HG02970 (cell line): ENCODE measurements at regions not wholly inside any gene's neighbourhood (a gene's known extent, or its start where the extent isn't known, plus 50 kb on each side); places are given as distances from the start of the nearest gene placed in this dataset.
"Not testable (repeated sequence)": the region's sequence is repeated elsewhere in the genome, so short reads cannot be mapped to it uniquely, and the experiment has no call there.

Experiments used
- ATAC-seq: cut with Tn5 transposase; IDR thresholded peaks from one replicate; pipeline ENCODE4 v1.9.1; 2021; ENCODE audit warnings: mild to moderate bottlenecking, moderate library complexity, moderate number of reproducible peaks; ENCODE audit not compliant: unreplicated experiment, low FRiP score

GRCh38 chr3:22819209-22819608 lies 383.9 kb upstream of the UBE2E2 start:
- ATAC-seq, result no peak

- no peak for ATAC-seq
Measured at GRCh38 chr3:22835041-22835440, 368.1 kb upstream of the UBE2E2 start.

DNA sequence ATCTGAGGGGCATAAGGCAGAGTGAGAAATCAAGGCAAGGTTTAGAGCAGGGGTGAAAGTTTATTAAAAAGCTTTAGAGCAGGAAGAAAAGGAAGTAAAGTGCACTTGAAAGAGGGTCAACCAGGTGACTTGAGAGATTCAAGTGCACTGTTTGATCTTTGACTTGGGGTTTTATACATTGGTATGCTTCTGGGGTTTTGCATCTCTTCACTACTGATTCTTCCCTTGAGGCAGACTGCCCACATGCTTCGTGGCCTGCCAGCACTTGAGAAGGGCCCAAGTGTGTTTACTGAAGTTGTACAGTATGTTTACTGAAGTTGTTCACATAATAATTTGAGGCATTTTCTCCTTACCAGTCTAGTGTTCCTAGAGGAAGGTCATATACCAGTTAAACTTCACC lies 367.0 kb upstream of the UBE2E2 start:
- no peak for ATAC-seq

- ATAC-seq, result no peak
Measured at GRCh38 chr3:22843854-22844253, 359.3 kb upstream of the UBE2E2 start.

DNA sequence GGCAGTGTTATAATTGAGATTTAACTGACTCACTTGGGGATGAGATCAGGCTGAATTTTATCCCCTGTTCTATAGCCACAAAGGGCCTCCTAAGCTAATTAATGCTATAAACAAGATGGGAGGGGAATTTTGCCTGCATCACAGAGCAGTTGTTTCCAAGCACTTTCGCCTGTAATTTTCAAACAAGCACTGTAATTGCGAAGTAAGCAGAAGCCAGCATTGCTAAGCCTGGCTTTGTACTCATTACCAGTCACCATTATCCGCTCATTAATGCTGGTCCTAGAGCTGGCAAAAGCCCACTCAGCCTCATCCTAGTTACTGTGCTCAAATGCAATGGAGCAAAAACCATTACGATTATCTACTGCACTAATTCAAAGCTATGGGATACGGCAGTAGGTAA lies 356.6 kb upstream of the UBE2E2 start:
- ATAC-seq, result no peak

DNA sequence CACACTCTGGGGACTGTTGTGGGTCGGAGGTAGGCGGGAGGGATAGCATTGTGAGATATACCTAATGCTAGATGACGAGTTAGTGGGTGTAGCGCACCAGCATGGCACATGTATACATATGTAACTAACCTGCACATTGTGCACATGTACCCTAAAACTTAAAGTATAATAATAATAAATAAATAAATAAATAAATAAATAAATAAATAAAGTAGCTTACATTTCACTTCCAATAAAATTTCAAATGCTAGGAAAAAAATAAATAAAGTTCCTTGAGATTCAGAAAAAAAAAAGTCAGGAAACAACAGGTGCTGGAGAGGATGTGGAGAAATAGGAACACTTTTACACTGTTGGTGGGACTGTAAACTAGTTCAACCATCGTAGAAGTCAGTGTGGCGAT lies 353.5 kb upstream of the UBE2E2 start:
- ATAC-seq, result not testable (repeated sequence)

DNA sequence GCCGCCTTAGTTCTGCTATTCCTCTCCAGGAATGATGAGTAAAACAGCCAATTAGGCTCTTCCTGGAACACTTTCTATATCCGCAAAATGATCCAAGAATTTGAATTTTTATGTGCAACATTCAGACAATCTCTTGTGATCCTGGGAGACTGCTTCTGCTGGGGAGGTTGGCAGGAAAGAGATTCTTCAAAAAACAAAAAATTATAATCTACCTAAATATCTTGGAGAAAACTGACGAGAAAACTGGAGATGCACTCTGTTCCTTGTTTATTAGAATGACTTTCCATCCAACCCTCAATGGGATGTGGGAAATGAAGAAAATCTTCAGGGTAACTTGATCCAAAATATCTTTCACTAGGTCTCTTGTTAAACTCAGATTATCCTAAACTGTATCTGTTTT lies 346.3 kb upstream of the UBE2E2 start:
- no peak for ATAC-seq

- no peak for ATAC-seq
Measured at GRCh38 chr3:22858486-22858885, 344.6 kb upstream of the UBE2E2 start.

GRCh38 chr3:22859618-22860017 lies 343.5 kb upstream of the UBE2E2 start:
- ATAC-seq, result no peak

DNA sequence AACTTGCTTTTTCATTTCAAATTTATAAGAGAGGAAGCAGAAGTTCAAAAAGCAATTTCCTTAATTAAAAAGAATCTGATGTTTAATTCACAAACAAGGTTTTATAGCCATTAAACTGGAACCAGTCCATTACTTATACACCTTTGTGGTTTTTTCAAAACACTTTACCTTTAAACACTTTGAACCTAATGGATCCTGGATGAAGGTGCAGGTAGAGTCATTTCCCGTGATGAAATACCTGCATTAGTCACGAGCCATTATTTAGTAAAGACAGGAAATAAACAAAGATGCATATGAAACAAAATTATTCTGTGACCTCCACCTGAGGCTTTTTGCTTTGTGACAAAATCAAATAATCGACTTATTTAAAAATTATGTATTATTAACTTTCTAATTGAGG lies 341.7 kb upstream of the UBE2E2 start:
- ATAC-seq, result no peak

DNA sequence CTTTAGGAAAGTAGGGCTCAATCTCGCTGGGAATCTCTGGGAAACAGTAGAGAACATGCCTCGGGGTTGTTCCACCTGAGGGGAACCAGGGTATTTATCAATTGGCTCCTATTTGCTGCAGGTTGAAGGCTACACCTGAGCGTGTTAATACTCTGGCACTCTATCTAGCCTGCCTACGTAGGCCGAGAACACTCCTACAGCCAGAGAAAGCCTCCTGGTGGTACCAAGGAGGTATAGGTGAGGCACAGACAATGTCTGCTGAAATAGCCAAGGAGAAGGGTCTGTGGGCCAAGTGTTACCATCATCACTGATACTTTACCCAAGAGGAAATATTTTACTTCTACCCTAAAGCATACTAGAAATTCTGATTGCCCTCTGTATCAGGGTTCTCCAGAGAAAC lies 341.0 kb upstream of the UBE2E2 start:
- ATAC-seq, result no peak

- ATAC-seq, result not testable (repeated sequence)
Measured at GRCh38 chr3:22882834-22883233, 320.3 kb upstream of the UBE2E2 start.

DNA sequence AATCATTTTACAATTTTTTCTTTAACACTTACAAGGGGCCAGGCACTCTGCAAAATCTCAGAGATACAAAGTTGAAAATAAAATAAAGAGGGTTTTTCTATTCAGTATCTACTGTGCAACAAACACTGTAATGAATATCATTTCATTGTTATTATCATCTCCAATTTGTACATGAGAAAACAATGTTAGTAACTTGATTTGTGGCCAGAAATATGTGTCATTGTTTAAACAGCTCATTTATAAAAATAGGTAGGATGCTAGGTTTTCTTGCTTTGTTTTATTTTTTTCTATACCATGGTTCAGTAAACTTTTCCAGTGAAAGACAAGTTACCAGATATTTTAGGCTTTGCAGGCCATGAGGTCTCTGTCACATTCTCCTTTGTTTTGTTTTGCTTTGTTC lies 318.1 kb upstream of the UBE2E2 start:
- no peak for ATAC-seq

- no peak for ATAC-seq
Measured at GRCh38 chr3:22885574-22886341, 317.4 kb upstream of the UBE2E2 start.

DNA sequence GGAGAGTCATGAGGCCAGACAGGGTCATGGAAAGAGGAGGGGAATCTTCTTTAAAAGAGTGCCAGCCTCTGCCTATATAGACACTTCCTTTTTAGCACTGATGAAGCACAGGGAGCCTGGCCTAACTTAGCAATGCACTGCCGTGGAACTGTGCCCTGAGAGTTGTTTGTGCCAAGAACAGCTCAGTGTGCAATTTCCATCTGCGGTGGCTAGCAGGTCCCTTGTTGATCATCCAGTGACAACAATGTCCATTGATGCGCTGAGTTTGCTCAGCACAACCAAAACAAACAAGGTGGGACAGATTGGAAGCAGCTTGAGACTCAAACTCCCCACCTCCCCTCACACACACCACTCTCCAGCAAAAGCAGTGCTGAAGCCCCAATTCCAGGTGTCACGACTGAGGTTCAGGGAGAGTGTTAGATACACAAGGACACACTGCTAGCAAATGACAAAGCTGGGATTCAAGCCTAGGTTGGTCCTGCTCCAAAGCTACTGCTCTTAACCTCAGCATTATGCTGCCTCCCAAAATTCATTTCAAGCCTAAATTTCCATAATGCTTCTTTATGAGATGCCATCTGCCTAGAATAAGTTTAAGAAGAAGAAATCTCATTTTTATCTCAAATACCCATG lies 316.6 kb upstream of the UBE2E2 start:
- ATAC-seq, result no peak

DNA sequence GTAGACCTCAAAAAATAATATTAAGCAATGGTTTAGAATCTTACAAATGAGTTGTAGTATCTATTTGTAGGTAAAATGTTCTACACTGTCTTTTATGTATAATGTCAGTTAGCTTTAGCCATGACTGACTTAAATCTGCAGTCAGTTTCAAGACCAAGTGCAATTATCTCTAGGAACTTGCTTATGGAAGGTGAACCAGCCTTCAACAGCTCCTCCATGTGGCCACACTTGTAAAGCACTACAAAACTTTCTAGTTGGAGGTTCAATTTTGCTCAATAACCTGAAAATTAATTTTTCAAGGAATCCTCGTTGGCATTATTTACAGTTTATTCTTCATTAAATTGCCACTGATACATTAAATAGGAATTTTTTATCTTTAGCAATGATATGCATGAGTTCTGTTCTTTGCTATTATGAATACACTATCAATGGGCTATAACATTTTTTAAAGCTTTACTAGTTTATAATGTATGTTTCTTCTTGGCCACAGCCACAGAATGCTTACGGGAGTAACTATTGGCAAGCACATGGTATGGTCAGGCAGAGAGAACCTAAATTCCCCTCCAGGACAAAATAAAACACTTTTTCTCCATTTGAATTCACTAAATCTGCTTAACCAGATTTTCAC lies 315.3 kb upstream of the UBE2E2 start:
- no peak for ATAC-seq

DNA sequence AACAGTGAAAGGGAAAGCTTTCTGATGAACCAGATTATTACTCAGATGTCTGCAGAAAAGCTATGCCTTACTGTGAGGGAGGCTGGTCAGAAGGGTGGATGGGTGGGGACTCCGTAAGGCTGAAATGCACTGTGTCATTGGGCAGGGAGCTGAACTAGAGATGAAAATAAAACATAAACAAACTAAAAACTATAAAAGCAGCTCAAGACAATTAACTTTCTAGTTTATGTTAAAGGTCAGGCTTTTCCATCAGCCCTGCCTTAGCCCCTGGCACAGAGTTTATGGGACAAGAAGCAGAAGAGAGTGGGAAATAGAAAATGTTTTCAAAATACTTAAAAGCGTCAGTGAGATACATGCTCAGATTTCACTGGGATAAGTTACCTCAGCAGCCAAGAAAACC lies 310.0 kb upstream of the UBE2E2 start:
- ATAC-seq, result no peak

DNA sequence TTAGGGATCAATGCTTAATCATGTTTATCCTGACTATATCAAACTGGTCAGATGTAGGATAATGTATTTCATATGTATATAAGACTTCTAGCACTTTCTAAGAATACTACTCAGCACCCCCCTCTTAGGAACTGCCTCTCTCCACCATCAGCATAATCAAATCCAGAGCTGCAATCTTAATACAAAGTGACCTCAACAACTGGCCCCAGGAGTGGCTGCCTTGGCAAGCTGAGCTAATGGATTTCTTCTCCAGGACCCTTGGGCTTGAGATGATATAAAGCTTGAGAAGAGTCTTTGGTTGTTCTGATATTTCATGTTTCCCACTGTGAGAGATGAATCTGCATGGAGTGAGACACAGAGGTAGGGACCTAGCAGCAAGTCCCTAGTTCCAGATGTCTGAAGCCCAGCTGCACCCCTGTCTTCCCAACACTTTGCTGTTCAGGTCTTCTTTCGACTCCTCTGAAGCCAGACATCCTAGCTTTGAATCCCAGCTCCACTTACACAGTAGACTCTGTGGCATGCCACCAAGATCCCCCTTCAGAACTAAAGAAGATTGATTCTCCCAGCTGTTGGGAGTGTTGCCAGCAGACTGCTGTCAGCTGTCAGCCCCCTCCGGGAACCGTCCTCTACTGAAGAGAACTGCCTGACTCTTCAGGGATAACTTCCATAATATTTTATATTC lies 309.3 kb upstream of the UBE2E2 start:
- no peak for ATAC-seq

DNA sequence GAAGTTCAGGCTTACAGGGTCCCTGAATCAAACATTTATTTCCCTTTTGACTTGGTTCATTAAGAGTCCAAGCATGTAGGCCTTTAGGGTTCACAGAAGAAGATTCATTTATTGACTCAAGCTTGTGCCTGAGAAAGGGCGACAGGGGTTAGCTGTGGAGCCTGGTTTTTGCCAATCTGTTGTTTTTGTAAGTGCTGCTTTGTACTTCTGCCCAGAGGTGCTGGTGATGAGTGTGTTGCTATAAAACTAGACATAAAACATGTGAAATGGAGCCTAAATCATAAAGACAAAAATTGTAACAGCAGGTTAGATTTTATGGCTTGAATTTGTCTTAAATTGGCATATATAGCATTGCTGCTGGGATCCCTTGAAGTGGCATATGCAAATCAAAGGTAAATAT lies 308.3 kb upstream of the UBE2E2 start:
- no peak for ATAC-seq

DNA sequence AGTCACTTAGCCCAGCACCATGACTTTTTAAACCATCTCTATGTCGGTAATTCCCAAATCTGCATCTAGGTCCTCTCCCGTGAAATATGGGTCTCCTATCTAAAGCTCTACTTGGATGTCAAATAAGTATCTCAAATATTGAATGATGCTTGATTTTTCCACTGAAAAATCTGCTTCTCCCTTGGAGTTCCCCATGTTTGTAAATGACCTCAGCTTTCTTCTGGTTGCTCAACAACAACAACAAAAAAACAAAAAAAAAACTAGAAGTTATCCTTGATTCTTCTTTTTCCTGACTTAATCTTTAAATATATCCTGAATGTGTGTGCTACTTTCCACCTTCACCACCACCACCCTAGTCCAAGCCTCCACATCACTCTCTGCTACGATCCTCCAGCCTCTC lies 307.5 kb upstream of the UBE2E2 start:
- ATAC-seq, result no peak

GRCh38 chr3:22898558-22898957 lies 304.6 kb upstream of the UBE2E2 start:
- ATAC-seq, result no peak
